K562 (cell line): ENCODE measurements at regions not wholly inside any gene's neighbourhood (a gene's known extent, or its start where the extent isn't known, plus 50 kb on each side); places are given as distances from the start of the nearest gene placed in this dataset.

ENCODE experiments used
- ATAC-seq: fragments of 200-7000 bp; cut with Tn5 transposase; 3 replicates; pipeline ENCODE4 v1.9.1; 2020; ENCODE audit warnings: moderate library complexity
- BruUV-seq: library from RNA; stranded (reverse); fragments of 400-500 nt; replicated peaks from 2 replicates; lab custom pipeline; 2021; lab: Mats Ljungman, UMichigan
- CTCF ChIA-PET: fragments of 300-600 bp; formaldehyde crosslinking; extraction: SDS; loops from one replicate; lab custom pipeline; 2021; ENCODE audit warnings: low intra/inter-chr PET ratio; lab: Yijun Ruan, JAX
- POLR2A ChIA-PET: fragments of 300-600, 350-650 bp; sonication (Branson Sonifier 250); formaldehyde crosslinking; extraction: SDS; loops from one replicate; lab custom pipeline; 2021; ENCODE audit warnings: antibody characterized with exemption, inconsistent platforms; lab: Yijun Ruan, JAX
- DNase-seq, 4 experiments: peaks; one replicate each; pipeline versions ENCODE4 v3.0.0 to v3.0.0-alpha.2; 2011 to 2018; ENCODE audit warnings: low spot score in 3 of 4, mixed read lengths in 3 of 4; ENCODE audit errors: extremely low read depth in 1 of 4
- FAIRE-seq: peaks from 2 replicates; lab custom pipeline; 2011; peaks lifted over from hg19 to GRCh38; lab: Jason Lieb, UNC
- H2AFZ ChIP-seq: 2 replicates; pipeline ENCODE4 v1.6.0; 2011; ENCODE audit warnings: low read depth, low read length, control low read depth, inconsistent platforms
- H3K27ac ChIP-seq: fragments of 200-600 bp; 3 replicates; pipeline ENCODE4 v1.8.0; 2011; ENCODE audit warnings: low read depth, mild to moderate bottlenecking, control low read depth, inconsistent platforms, low read length, moderate library complexity, mixed read lengths; ENCODE audit errors: extremely low read depth
- H3K27me3 ChIP-seq, 2 experiments: fragments of 300-600 bp in 1 of 2; 2 replicates in 1 of 2; 3 replicates in 1 of 2; pipeline versions ENCODE4 v1.6.0 to v1.8.0; 2011; ENCODE audit warnings: inconsistent platforms in 2 of 2, low read length in 2 of 2, mild to moderate bottlenecking in 1 of 2, mixed read lengths in 1 of 2, moderate library complexity in 1 of 2; ENCODE audit not compliant: control insufficient read depth in 2 of 2, insufficient read depth in 2 of 2
- H3K36me3 ChIP-seq: fragments of 300-600 bp; 3 replicates; pipeline ENCODE4 v1.8.0; 2011; ENCODE audit warnings: mild to moderate bottlenecking, low read length, inconsistent platforms; ENCODE audit not compliant: control insufficient read depth, insufficient read depth
- H3K4me1 ChIP-seq, 2 experiments: fragments of 200-600 bp in 1 of 2; replicated peaks in 1 of 2; 2 replicates in 1 of 2; 3 replicates in 1 of 2; pipeline versions ENCODE4 v1.5.1 to v1.8.0; 2011; ENCODE audit warnings: inconsistent platforms in 2 of 2, low read length in 2 of 2, mild to moderate bottlenecking in 1 of 2, mixed read lengths in 1 of 2, moderate library complexity in 1 of 2; ENCODE audit not compliant: control insufficient read depth in 2 of 2, insufficient read depth in 2 of 2
- H3K4me2 ChIP-seq: 2 replicates; pipeline ENCODE4 v1.6.1; 2011; ENCODE audit warnings: low read length, control low read depth, inconsistent platforms, mixed read lengths; ENCODE audit not compliant: insufficient read depth
- H3K4me3 ChIP-seq: fragments of 200-600 bp; sonication (generic), shearing (Covaris generic); 2 replicates; pipeline ENCODE4 v1.5.1; 2016; ENCODE audit warnings: control low read depth, inconsistent platforms
- H3K79me2 ChIP-seq: fragments of 200-600 bp; 3 replicates; pipeline ENCODE4 v1.8.0; 2011; ENCODE audit warnings: low read length, inconsistent platforms; ENCODE audit not compliant: control insufficient read depth, insufficient read depth
- H3K9ac ChIP-seq, 2 experiments: 2 replicates each; pipeline versions ENCODE4 v1.6.0 to v1.6.1; 2011; ENCODE audit warnings: low read depth in 2 of 2, low read length in 2 of 2, control low read depth in 1 of 2, inconsistent platforms in 1 of 2, mild to moderate bottlenecking in 1 of 2, mixed read lengths in 1 of 2; ENCODE audit not compliant: insufficient read depth in 1 of 2
- H3K9me1 ChIP-seq: one replicate; pipeline ENCODE4 v1.6.0; 2011; ENCODE audit warnings: inconsistent platforms, mild to moderate bottlenecking, low read length, moderate library complexity; ENCODE audit not compliant: control insufficient read depth, insufficient read depth
- H3K9me3 ChIP-seq: replicated peaks from 2 replicates; pipeline ENCODE4 v1.5.1; 2011; ENCODE audit warnings: low read depth, low read length, inconsistent platforms; ENCODE audit not compliant: control insufficient read depth, insufficient read depth
- H4K20me1 ChIP-seq: replicated peaks from 2 replicates; pipeline ENCODE4 v1.6.1; 2011; ENCODE audit warnings: low read length, inconsistent platforms, mixed read lengths; ENCODE audit not compliant: control insufficient read depth, insufficient read depth
- ADNP ChIP-seq: fragments of 200-800 bp; sonication (Bioruptor generic); IDR thresholded peaks from 2 replicates; pipeline ENCODE4 v1.6.1; 2016; ENCODE audit warnings: missing genetic modification characterization, missing compliant biosample characterization
- CSDE1 ChIP-seq, 2 experiments: fragments of 450-650 bp; IDR thresholded peaks; 2 replicates each; pipeline ENCODE4 v1.6.1; 2016; ENCODE audit warnings: mild to moderate bottlenecking in 1 of 2
- EP400 ChIP-seq: fragments of 450-650 bp; IDR thresholded peaks from 2 replicates; pipeline ENCODE4 v1.6.1; 2017; ENCODE audit warnings: antibody characterized with exemption, mild to moderate bottlenecking, moderate library complexity
- GABPA ChIP-seq: fragments of 200-800 bp; sonication (Bioruptor generic); conservative IDR thresholded peaks from 2 replicates; pipeline ENCODE4 v1.6.1; 2016; ENCODE audit warnings: low read depth, missing genetic modification characterization, missing compliant biosample characterization
- HOXB6 ChIP-seq: fragments of 250-450 bp; sonication (Bioruptor Pico); IDR thresholded peaks from 2 replicates; pipeline ENCODE4 v1.5.1; 2022; ENCODE audit warnings: mild to moderate bottlenecking, borderline replicate concordance
- L3MBTL2 ChIP-seq: fragments of 450-650 bp; IDR thresholded peaks from 2 replicates; pipeline ENCODE4 v1.6.1; 2016; ENCODE audit warnings: mild to moderate bottlenecking, moderate library complexity
- MAFF ChIP-seq: IDR thresholded peaks from 2 replicates; pipeline ENCODE4 v1.6.1; 2012; ENCODE audit warnings: low read length, improper control_type of control experiment
- MNT ChIP-seq, 2 experiments: fragments of 450-650 bp; conservative IDR thresholded peaks; 2 replicates each; pipeline ENCODE4 v1.6.1; 2017; ENCODE audit warnings: mild to moderate bottlenecking in 2 of 2, moderate library complexity in 2 of 2
- PML ChIP-seq: IDR thresholded peaks from 2 replicates; pipeline ENCODE4 v1.6.1; 2012; ENCODE audit warnings: low read length, inconsistent platforms
- POLR2H ChIP-seq: IDR thresholded peaks from 2 replicates; pipeline ENCODE4 v1.6.1; 2016; ENCODE audit warnings: missing genetic modification characterization, low read depth, mild to moderate bottlenecking, control low read depth, missing compliant biosample characterization, moderate library complexity
- ZBTB33 ChIP-seq: sonication (generic); formaldehyde crosslinking; IDR thresholded peaks from 2 replicates; pipeline ENCODE4 v1.8.1; 2023; ENCODE audit warnings: mild to moderate bottlenecking, missing genetic modification reagents
- ZNF277 ChIP-seq: fragments of 250-450 bp; sonication (Bioruptor Pico); IDR thresholded peaks from 2 replicates; pipeline ENCODE4 v1.8.0; 2022; ENCODE audit warnings: inconsistent platforms, mild to moderate bottlenecking, moderate library complexity, borderline replicate concordance
- ZNF57 ChIP-seq: fragments of 450-650 bp; formaldehyde crosslinking; IDR thresholded peaks from 2 replicates; pipeline ENCODE4 v1.4.0; 2020; ENCODE audit warnings: mild to moderate bottlenecking, moderate library complexity
- ZNF766 ChIP-seq: fragments of 200-800 bp; sonication (Bioruptor generic); conservative IDR thresholded peaks from 2 replicates; pipeline ENCODE4 v1.6.1; 2016; ENCODE audit warnings: missing genetic modification characterization, missing compliant biosample characterization
- WGBS: fragments of 100-300 bp; shearing (Covaris generic); methylation state at CpG from one replicate; pipeline ENCODE4 v1.1.6; 2016; ENCODE audit warnings: low coverage, mixed read lengths; ENCODE audit not compliant: insufficient coverage; ENCODE audit errors: missing lambda C conversion rate; 5-methylcytosine and 5-hydroxymethylcytosine counted together
- in situ Hi-C: fragments of 300-500 bp; cut with MboI; formaldehyde crosslinking; loops from 4 replicates; pipeline ENCODE4 v1.15.0; 2018; ENCODE audit warnings: inconsistent platforms, mixed read lengths
- intact Hi-C: fragments of 100-400 bp; cut with micrococcal nuclease; formaldehyde crosslinking; loops from 2 replicates; pipeline ENCODE4 v1.14.2; 2022

GRCh38 chr6:28729501-28730402 is 194.0 kb downstream of the TRIM27 start:
- Histone ChIP-seq H3K27me3 (no peaks in the 10 kb centered on the region), H3K79me2 (no peaks in the 10 kb centered on the region), H3K4me2 (peak overlapping the region; percentile 97), H3K4me3 (peak overlapping the region; percentile 63), H3K9me3 (no peaks in the 10 kb centered on the region), H3K4me1 (peaks cover 10 to 13% of the 10 kb centered on the region in 2 experiments; a peak in 4 of 5 replicates), H3K9ac (peak overlapping the region; percentile 30 to 86; a peak in 3 of 4 replicates), H4K20me1 (no peaks in the 10 kb centered on the region), H2AFZ (peak overlapping the region; percentile 65), H3K27ac (peak overlapping the region; percentile 88; the same call in 2 of the 3 replicates), H3K36me3 (no peaks in the 10 kb centered on the region), H3K9me1 (no peaks in the 10 kb centered on the region)
- no peak for FAIRE-seq
- DNase-seq: peak in 1 of 4 experiments; percentile 7
- WGBS: 34% methylated on average over 23 of the region's 24 CpGs
- ChIA-PET POLR2A (interaction anchor here (0.6 to 2.9 kb wide), 10 partner anchors 9 to 895 kb away, joined by 3 to 16 read pairs (median 4); no protein-coding TSS in a partner anchor), CTCF (no interaction called here)
- intact Hi-C loops (loop anchor here (2.0 to 5.0 kb wide), 4 partner anchors 13 to 213 kb away; no protein-coding TSS in a partner anchor), in situ Hi-C loops (no loop called here)
- BruUV-seq: no TSS peak
- ATAC-seq: no peak
- TF ChIP-seq POLR2H (peak; percentile 85), CSDE1 (IDR thresholded peaks at IDR 0.05) (0 out of 4 replicates have a peak, but pooled peaks of 1 of the 2 experiments have one; percentile 2), ADNP (tag) (peak; percentile 12; the same call in 1 of the 2 replicates), PML (0 out of 2 replicates have a peak, but pooled peaks have one; percentile 4), ZNF277 (no peak), ZBTB33 (peak; percentile 67), L3MBTL2 (0 out of 2 replicates have a peak, but pooled peaks have one; percentile 33), GABPA (peak; percentile 65), HOXB6 (no peak), MAFF (no peak), EP400 (0 out of 2 replicates have a peak, but pooled peaks have one; percentile 14), MNT (conservative IDR thresholded peaks at IDR 0.05) (0 out of 4 replicates have a peak, but pooled peaks of 1 of the 2 experiments have one; percentile 6), ZNF57 (0 out of 2 replicates have a peak, but pooled peaks have one; percentile 18), ZNF766 (CRISPR knock-in tag) (0 out of 2 replicates have a peak, but pooled peaks have one; percentile 10)
